Activated CD8-positive, alpha-beta memory T cell treated with anti-CD3 and anti-CD28 coated beads, Interleukin-2, amount 50 U/mL, for 24 hours (primary cell): ENCODE measurements at regions not wholly inside any gene's neighbourhood (a gene's known extent, or its start where the extent isn't known, plus 50 kb on each side); places are given as distances from the start of the nearest gene placed in this dataset.

Experiments
- DNase-seq: peaks from one replicate; pipeline ENCODE4 v3.0.0-alpha.2; 2020; ENCODE audit errors: extremely low read depth

- no peak for DNase-seq
These were observed 1308.8 kb downstream of the FAM181B start for GRCh38 chr11:81424822-81425221.

- no peak for DNase-seq
These were observed 1311.3 kb downstream of the FAM181B start for GRCh38 chr11:81422402-81422801.

- no peak for DNase-seq
These were observed 1312.3 kb downstream of the FAM181B start for GRCh38 chr11:81421251-81421860.

DNA sequence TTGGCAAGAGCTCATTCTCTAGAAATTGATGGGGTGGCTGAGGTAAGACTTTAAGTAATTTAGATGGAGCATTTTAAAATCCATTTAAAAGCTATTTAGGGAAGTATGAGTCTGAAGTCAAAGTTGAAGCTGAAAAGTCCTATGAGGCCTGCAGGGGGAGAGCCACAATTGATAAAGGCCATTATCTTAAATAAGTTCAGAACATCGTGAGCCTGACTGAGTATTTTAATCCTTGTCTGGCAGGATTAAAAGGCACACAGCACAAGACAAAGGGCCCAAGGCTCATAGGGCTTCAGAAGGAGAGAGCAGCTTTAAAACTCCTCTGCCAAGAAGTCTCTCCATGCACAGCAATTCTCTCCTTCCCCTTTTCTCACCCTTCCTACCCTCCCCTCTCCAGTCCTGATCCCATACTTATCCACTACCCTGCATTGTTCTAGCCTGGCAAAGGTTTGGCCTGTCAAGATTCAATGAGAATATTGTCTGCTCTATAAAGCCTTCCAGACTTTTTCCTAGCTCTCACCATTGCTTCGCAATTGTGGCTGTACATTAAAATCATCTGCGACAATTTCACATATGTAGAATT lies 1312.9 kb downstream of the FAM181B start:
- DNase-seq, result no peak

DNA sequence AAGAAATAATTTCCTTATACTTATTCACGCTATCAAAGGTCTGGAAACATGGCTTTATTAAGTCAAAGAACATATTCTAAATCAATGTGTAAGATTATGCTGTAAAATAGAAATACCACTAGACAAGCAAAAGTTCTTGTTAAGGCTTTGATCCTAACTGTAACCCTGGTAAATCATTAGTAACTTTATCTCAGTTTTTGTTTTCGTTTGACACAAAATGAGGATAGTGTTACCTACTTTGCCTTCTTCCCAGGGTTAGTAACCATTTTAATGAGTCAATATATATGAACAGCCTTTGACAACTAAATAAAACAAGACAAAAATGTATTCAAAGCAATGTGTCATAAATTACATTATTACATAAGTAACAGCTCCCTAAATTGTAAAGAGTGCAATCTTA lies 1336.3 kb downstream of the FAM181B start:
- DNase-seq, result no peak

DNA sequence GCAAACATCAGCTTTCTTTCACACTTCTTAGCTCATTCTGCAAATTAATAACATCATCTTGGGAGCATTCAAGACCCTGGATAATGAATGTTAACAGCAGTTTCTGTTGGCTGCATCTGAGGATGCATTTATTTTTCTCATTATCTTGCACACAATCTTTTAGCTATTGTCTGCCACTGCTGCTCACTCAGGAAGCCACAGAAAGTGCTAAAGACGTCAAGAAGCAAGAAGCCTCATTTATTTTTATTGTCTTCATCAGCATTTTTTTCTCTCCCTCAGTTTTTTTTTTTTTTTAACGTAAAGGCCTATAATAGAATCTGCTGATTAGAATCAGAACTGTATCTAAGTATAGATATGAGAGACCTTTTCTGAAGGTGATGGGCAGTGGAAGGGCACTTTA lies 1339.4 kb downstream of the FAM181B start:
- no peak for DNase-seq

GRCh38 chr11:81388326-81388725 lies 1345.3 kb downstream of the FAM181B start:
- DNase-seq, result no peak

GRCh38 chr11:81380395-81380794 lies 1353.3 kb downstream of the FAM181B start:
- no peak for DNase-seq

DNA sequence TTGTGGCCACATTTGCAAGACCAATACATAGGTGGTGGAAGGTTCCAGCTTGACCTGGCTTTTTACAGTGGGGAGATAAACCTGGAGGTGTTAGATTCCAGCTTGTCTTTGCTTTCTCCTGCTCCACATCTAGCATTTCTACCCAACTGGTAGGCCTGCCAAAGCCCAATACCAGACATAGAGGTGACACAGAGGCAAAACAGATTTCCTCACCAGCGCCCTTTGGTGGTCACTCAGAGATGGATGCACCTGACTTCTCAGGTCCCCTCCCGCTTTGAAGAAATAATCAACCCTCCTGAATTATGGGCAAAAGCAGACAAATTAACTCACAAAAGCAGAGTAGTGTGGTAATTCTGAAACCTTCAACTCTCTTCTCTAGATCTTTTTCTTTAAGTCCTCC lies 1356.2 kb downstream of the FAM181B start:
- DNase-seq, result no peak

- no peak for DNase-seq
These were observed 1359.7 kb downstream of the FAM181B start for GRCh38 chr11:81373986-81374385.

GRCh38 chr11:81368192-81368591 lies 1365.5 kb downstream of the FAM181B start:
- DNase-seq, result no peak

GRCh38 chr11:81365496-81365895 lies 1368.2 kb downstream of the FAM181B start:
- DNase-seq, result no peak

DNA sequence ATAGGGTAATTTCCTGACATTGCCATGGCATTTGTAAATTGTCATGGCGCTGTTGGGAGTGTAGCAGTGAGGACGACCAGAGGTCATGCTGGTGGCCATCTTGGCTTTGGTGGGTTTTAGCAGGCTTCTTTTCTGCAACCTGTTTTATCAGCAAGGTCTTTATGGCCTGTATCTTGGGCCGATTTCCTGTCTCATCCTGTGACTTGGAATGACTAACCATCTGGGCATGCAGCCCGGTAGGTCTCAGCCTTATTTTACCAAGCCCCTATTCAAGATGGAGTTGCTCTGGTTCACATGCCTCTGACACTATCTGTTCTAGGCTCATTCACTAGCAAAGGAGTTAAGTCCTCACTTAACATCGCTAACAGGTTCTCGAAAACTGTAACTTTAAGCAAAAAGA lies 1374.2 kb downstream of the FAM181B start:
- DNase-seq, result no peak

- DNase-seq, result no peak
These were observed 1388.1 kb downstream of the FAM181B start for GRCh38 chr11:81345609-81346008.

DNA sequence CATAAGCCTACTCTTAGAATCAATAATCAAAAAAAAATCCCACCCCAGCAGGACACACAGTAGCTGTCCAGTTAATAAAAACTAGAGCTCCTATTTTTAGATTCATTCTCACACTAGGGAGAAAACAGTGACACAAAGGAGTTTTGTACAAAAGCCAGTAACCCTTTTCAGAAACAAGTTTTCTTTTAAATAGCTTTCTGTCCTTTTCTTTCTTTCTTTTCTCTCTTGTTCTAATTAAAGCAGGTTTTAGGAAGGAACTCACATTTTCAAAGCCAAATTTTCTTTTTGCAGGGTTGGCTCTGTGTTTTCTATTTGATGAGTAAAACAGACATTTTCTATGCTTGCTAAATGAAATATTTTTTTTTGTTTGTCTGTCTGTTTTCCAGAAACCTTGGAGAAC lies 1390.7 kb downstream of the FAM181B start:
- DNase-seq, result no peak

DNA sequence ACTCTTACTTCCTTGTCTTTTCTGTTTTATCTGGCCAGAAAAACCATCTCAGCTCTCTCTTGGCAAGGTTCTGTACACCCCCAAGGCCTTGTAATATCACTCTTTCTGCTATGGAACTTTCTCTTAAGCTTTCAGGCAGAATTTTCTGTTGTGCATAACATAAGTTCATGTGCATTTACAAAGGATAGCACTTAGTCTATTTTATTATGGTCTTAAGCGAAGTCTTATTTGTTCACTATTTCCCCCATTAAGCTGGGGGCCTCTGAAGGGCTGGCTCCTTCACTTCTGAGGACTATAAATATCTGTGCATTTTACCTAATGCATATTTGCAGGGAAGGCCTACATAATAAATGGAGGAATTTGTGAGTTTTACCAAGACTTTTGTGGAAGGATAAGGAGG lies 1393.4 kb downstream of the FAM181B start:
- DNase-seq, result no peak

GRCh38 chr11:81339521-81339920 lies 1394.1 kb downstream of the FAM181B start:
- no peak for DNase-seq

- DNase-seq, result no peak
These were observed 1395.9 kb downstream of the FAM181B start for GRCh38 chr11:81337756-81338155.

DNA sequence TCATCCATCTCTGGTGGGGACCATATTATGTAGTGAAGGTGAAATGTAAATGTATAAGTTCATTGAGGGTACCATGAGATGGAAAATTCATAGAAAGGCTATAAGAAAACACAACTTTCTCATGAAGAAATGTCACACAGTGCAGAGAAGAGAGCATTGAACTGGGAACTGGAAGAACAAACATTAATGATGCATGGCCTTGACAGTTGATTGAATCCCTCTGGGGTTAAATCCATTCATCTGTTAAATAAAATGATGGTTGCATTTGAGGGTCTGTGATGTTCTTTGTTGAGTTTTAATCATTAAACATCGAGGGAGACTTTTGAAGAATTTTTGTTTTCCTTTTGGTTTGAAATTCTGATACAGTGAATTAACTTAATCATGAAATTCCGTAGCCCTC lies 1401.4 kb downstream of the FAM181B start:
- DNase-seq, result no peak

GRCh38 chr11:81331611-81332235 lies 1401.9 kb downstream of the FAM181B start:
- no peak for DNase-seq

- DNase-seq, result no peak
These were observed 1402.6 kb downstream of the FAM181B start for GRCh38 chr11:81331088-81331487.

GRCh38 chr11:81303038-81303664 lies 1430.5 kb downstream of the FAM181B start:
- DNase-seq, result no peak

- DNase-seq, result no peak
These were observed 1432.4 kb downstream of the FAM181B start for GRCh38 chr11:81301166-81301830.
